ENCODE measurements at regions not wholly inside any gene's neighbourhood (a gene's known extent, or its start where the extent isn't known, plus 50 kb on each side); places are given as distances from the start of the nearest gene placed in this dataset.

- TF ChIP-seq, protein P1, sequence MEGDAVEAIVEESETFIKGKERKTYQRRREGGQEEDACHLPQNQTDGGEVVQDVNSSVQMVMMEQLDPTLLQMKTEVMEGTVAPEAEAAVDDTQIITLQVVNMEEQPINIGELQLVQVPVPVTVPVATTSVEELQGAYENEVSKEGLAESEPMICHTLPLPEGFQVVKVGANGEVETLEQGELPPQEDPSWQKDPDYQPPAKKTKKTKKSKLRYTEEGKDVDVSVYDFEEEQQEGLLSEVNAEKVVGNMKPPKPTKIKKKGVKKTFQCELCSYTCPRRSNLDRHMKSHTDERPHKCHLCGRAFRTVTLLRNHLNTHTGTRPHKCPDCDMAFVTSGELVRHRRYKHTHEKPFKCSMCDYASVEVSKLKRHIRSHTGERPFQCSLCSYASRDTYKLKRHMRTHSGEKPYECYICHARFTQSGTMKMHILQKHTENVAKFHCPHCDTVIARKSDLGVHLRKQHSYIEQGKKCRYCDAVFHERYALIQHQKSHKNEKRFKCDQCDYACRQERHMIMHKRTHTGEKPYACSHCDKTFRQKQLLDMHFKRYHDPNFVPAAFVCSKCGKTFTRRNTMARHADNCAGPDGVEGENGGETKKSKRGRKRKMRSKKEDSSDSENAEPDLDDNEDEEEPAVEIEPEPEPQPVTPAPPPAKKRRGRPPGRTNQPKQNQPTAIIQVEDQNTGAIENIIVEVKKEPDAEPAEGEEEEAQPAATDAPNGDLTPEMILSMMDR (IDR thresholded peaks at IDR 0.05): no peak
- TF ChIP-seq EP300 (IDR thresholded peaks at IDR 0.05) (no peak), POLR2A (IDR thresholded peaks at IDR 0.05) (no peak)
Observed at GRCh38 chr12:107470645-107471044, 215.0 kb upstream of the PWP1 start.
